ENCODE measurements at regions not wholly inside any gene's neighbourhood (a gene's known extent, or its start where the extent isn't known, plus 50 kb on each side); places are given as distances from the start of the nearest gene placed in this dataset.

- ChIA-PET CTCF (no interaction called here), POLR2A (no interaction called here)
- intact Hi-C loops (cut with micrococcal nuclease), result no loop called here
- peaks cover 3% of the 10 kb centered on the region for H3K9me3 Mint-ChIP-seq
- H3K27me3 Mint-ChIP-seq, result peaks cover 5% of the 10 kb centered on the region
- no peak for TF ChIP-seq CTCF (IDR thresholded peaks at IDR 0.05)
- no peaks in the 10 kb centered on the region for H3K36me3 Mint-ChIP-seq (ENCODE audit: low read depth)
- DNase-seq, result no peak
- ATAC-seq (ENCODE audit: low read depth), result no peak
- no peak overlapping the region for H3K27ac Mint-ChIP-seq
- no peak overlapping the region for H3K4me3 Mint-ChIP-seq
- peaks cover 3% of the 10 kb centered on the region for H3K4me1 Mint-ChIP-seq
Observed at GRCh38 chr5:171597946-171598640, 178.6 kb downstream of the FGF18 start.

GRCh38 chr5:171598641-171599152 is 179.2 kb downstream of the FGF18 start:
- no peak for TF ChIP-seq CTCF (IDR thresholded peaks at IDR 0.05)
- ChIA-PET CTCF (no interaction called here), POLR2A (no interaction called here)
- intact Hi-C loops (cut with micrococcal nuclease), result no loop called here
- Mint-ChIP-seq H3K9me3 (peaks cover 3% of the 10 kb centered on the region), H3K4me1 (peaks cover 3% of the 10 kb centered on the region), H3K4me3 (no peak overlapping the region), H3K27me3 (peaks cover 5% of the 10 kb centered on the region), H3K36me3 (ENCODE audit: low read depth) (no peaks in the 10 kb centered on the region), H3K27ac (no peak overlapping the region)
- ATAC-seq (ENCODE audit: low read depth), result no peak
- no peak for DNase-seq

GRCh38 chr5:171599411-171599810 is 180.0 kb downstream of the FGF18 start:
- DNase-seq, result no peak
- H3K4me1 Mint-ChIP-seq, result peaks cover 3% of the 10 kb centered on the region
- TF ChIP-seq CTCF (IDR thresholded peaks at IDR 0.05), result no peak
- peaks cover 3% of the 10 kb centered on the region for H3K9me3 Mint-ChIP-seq
- ChIA-PET POLR2A (no interaction called here), CTCF (no interaction called here)
- no peak for ATAC-seq (ENCODE audit: low read depth)
- H3K27ac Mint-ChIP-seq, result no peak overlapping the region
- no peaks in the 10 kb centered on the region for H3K36me3 Mint-ChIP-seq (ENCODE audit: low read depth)
- intact Hi-C loops (cut with micrococcal nuclease), result no loop called here
- no peak overlapping the region for H3K4me3 Mint-ChIP-seq
- H3K27me3 Mint-ChIP-seq, result peaks cover 5% of the 10 kb centered on the region

GRCh38 chr5:171599957-171600612 is 180.6 kb downstream of the FGF18 start:
- TF ChIP-seq CTCF (IDR thresholded peaks at IDR 0.05), result no peak
- Mint-ChIP-seq H3K4me1 (peaks cover 3% of the 10 kb centered on the region), H3K27me3 (peaks cover 5% of the 10 kb centered on the region), H3K36me3 (ENCODE audit: low read depth) (no peaks in the 10 kb centered on the region), H3K27ac (no peak overlapping the region), H3K4me3 (no peak overlapping the region), H3K9me3 (peaks cover 3% of the 10 kb centered on the region)
- ATAC-seq (ENCODE audit: low read depth) (no peak), DNase-seq (no peak)
- intact Hi-C loops (cut with micrococcal nuclease), result no loop called here
- ChIA-PET CTCF (no interaction called here), POLR2A (no interaction called here)

DNA sequence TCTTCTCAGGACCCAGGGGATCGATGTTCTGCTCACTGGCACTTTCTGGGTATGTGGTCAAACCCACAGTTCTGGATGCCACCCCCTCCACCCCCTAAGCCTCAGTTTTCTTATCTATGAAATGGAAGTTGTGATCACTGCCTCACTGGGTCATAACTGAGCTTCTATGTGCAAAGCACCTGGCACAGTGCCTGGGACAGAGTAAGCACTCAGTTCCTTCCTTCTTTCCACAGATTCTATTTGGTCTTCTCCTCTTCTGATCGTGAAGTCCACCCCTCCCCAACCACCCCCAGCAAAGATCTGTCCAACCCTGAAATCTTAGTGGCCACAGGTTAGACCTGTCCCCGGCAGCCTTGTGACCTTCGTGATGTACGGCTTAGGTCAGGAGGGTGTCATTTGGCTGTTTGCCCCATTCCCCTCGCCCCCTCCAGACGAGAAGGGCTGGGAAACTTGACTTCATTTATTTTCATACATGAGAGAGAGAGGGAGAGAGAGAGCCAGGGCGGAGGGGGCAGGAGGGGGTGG is 181.4 kb downstream of the FGF18 start:
- Mint-ChIP-seq H3K4me3 (no peak overlapping the region), H3K4me1 (peaks cover 3% of the 10 kb centered on the region), H3K9me3 (peaks cover 3% of the 10 kb centered on the region), H3K27me3 (peaks cover 5% of the 10 kb centered on the region), H3K36me3 (ENCODE audit: low read depth) (no peaks in the 10 kb centered on the region), H3K27ac (no peak overlapping the region)
- CTCF ChIA-PET, result no interaction called here
- POLR2A ChIA-PET, result no interaction called here
- intact Hi-C loops (cut with micrococcal nuclease), result no loop called here
- ATAC-seq (ENCODE audit: low read depth) (no peak), DNase-seq (no peak)
- TF ChIP-seq CTCF (IDR thresholded peaks at IDR 0.05), result no peak

Measured in activated B cell treated with CpG ODN at 0.5 μM for 24 hours (primary cell).